Breast epithelium (tissue), 4 donors: ENCODE measurements at regions not wholly inside any gene's neighbourhood (a gene's known extent, or its start where the extent isn't known, plus 50 kb on each side); places are given as distances from the start of the nearest gene placed in this dataset.

Source experiments
- DNase-seq, 2 donors: peaks; one replicate each; pipeline ENCODE4 v3.0.0-alpha.2; 2019; ENCODE audit warnings: low spot score in 2 of 2
- H3K27ac ChIP-seq, 2 donors: fragments of 200-600 bp; sonication (generic) in 1 of 2; one replicate each; pipeline ENCODE4 v1.5.1; 2016 to 2019; ENCODE audit warnings: mild to moderate bottlenecking in 1 of 2
- H3K27me3 ChIP-seq, 2 donors: fragments of 200-600 bp; sonication (generic) in 1 of 2; one replicate each; pipeline versions ENCODE4 v1.5.1 to v1.6.0; 2017 to 2019; ENCODE audit warnings: control low read depth in 1 of 2, mild to moderate bottlenecking in 1 of 2
- H3K36me3 ChIP-seq: fragments of 200-600 bp; one replicate; pipeline ENCODE4 v1.5.1; 2019
- H3K4me1 ChIP-seq, 2 donors: fragments of 200-600 bp; sonication (generic); one replicate each; pipeline ENCODE4 v1.5.1; 2016 to 2019; ENCODE audit warnings: control low read depth in 1 of 2
- H3K4me3 ChIP-seq, 3 donors: fragments of 200-600 bp; sonication (generic); 1 replicate in 2 of 3; 2 replicates in 1 of 3; pipeline ENCODE4 v1.5.1; 2016 to 2019; ENCODE audit warnings: mild to moderate bottlenecking in 3 of 3, moderate library complexity in 2 of 3
- H3K9me3 ChIP-seq, 2 donors: fragments of 200-600 bp; sonication (generic) in 1 of 2; one replicate each; pipeline ENCODE4 v1.5.1; 2016 to 2019; ENCODE audit warnings: control low read depth in 1 of 2
- POLR2A ChIP-seq: fragments of 450-650 bp; IDR thresholded peaks from one replicate; pipeline ENCODE4 v1.6.1; 2016; ENCODE audit warnings: antibody characterized with exemption, mild to moderate bottlenecking, moderate library complexity
- POLR2AphosphoS5 ChIP-seq, 3 donors: sonication (generic); formaldehyde crosslinking; IDR thresholded peaks; one replicate each; pipeline ENCODE4 v1.6.1; 2017; ENCODE audit warnings: antibody characterized with exemption in 3 of 3
- intact Hi-C: fragments of 100-400 bp; cut with DNase I; formaldehyde crosslinking; loops from one replicate; pipeline ENCODE4 v1.15.1; 2023; ENCODE audit warnings: low total_unique reads
- TF ChIP-seq, protein P1 (sequence below), 3 donors: fragments of 450-650 bp; IDR thresholded peaks; one replicate each; pipeline ENCODE4 v1.5.1; 2016 to 2017; ENCODE audit warnings: antibody characterized with exemption in 3 of 3, mild to moderate bottlenecking in 3 of 3, moderate library complexity in 3 of 3

- DNase-seq, result no peak
- Histone ChIP-seq H3K9me3 (no peaks in the 10 kb centered on the region), H3K27ac (no peak overlapping the region), H3K4me3 (no peak overlapping the region), H3K4me1 (no peaks in the 10 kb centered on the region), H3K36me3 (no peaks in the 10 kb centered on the region), H3K27me3 (no peaks in the 10 kb centered on the region)
- TF ChIP-seq POLR2AphosphoS5 (IDR thresholded peaks at IDR 0.05) (no peak), POLR2A (no peak)
- TF ChIP-seq, protein P1, sequence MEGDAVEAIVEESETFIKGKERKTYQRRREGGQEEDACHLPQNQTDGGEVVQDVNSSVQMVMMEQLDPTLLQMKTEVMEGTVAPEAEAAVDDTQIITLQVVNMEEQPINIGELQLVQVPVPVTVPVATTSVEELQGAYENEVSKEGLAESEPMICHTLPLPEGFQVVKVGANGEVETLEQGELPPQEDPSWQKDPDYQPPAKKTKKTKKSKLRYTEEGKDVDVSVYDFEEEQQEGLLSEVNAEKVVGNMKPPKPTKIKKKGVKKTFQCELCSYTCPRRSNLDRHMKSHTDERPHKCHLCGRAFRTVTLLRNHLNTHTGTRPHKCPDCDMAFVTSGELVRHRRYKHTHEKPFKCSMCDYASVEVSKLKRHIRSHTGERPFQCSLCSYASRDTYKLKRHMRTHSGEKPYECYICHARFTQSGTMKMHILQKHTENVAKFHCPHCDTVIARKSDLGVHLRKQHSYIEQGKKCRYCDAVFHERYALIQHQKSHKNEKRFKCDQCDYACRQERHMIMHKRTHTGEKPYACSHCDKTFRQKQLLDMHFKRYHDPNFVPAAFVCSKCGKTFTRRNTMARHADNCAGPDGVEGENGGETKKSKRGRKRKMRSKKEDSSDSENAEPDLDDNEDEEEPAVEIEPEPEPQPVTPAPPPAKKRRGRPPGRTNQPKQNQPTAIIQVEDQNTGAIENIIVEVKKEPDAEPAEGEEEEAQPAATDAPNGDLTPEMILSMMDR (IDR thresholded peaks at IDR 0.05), result no peak
- intact Hi-C loops, result no loop called here
Measured at GRCh38 chr4:108334031-108334430, 165.3 kb upstream of the LEF1 start.

- H3K4me1 ChIP-seq, result no peaks in the 10 kb centered on the region
- DNase-seq, result no peak
- H3K27ac ChIP-seq, result no peak overlapping the region
- TF ChIP-seq, protein P1 (IDR thresholded peaks at IDR 0.05), result no peak
- TF ChIP-seq POLR2A (no peak), POLR2AphosphoS5 (IDR thresholded peaks at IDR 0.05) (no peak)
- no peaks in the 10 kb centered on the region for H3K9me3 ChIP-seq
- no peaks in the 10 kb centered on the region for H3K27me3 ChIP-seq
- intact Hi-C loops, result no loop called here
- no peak overlapping the region for H3K4me3 ChIP-seq
- no peaks in the 10 kb centered on the region for H3K36me3 ChIP-seq
Measured at GRCh38 chr4:108333353-108333942, 164.7 kb upstream of the LEF1 start.

DNA sequence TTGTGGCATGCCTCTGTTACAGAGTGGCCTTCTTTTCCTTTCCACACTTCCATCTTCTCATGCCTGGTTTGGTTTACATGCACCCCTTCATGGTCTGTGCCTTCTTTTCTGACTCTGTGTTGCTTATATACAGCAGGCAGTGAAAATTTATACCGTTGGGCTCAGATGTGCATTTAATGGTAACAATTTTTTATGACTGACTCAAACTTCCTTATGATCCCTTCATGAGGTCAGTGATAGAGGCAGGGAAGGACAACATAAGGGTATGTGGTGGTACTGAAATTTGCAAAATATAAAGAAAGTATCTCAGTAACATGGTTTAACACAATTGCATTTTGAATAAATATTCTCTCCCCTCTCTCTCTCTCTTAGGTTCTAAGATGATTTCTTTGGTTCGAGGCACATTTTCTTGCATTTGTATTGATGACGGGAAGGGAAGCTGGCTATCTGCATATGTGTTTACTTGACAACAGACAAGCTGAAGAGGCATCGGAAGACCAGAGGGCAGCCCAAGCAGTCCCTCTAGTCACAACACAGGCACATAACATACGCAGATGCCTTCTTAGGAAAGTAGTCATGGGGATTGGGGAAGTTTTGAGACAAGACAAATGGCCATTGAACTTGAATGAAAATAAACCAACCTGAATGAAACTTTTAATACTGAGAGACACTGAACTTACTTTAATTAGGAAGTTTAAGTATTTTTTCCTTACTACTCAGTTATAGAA lies 163.3 kb upstream of the LEF1 start:
- Histone ChIP-seq H3K9me3 (no peaks in the 10 kb centered on the region), H3K27me3 (no peaks in the 10 kb centered on the region), H3K36me3 (no peaks in the 10 kb centered on the region), H3K4me1 (no peaks in the 10 kb centered on the region), H3K27ac (no peak overlapping the region), H3K4me3 (no peak overlapping the region)
- intact Hi-C loops, result no loop called here
- TF ChIP-seq, protein P1 (IDR thresholded peaks at IDR 0.05), result no peak
- TF ChIP-seq POLR2AphosphoS5 (IDR thresholded peaks at IDR 0.05) (no peak), POLR2A (no peak)
- no peak for DNase-seq

DNA sequence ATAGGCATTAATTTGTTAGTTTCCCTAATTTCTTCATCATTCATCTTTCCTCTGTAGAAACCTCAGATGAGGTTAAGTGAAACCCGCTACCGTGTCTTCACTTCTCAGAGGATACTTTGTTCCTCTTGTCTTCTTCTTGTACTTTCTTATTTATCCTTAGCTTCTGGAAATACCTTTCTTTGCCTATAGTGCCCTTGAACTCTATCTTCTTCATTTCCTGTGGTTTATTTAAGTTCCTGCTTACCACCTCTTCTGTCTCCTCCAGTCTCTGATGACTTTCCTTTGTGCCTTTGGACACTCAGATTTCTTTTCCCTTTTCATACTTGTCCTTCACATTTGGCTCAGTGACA lies 159.6 kb upstream of the LEF1 start:
- intact Hi-C loops, result no loop called here
- TF ChIP-seq, protein P1 (IDR thresholded peaks at IDR 0.05), result no peak
- no peak for DNase-seq

DNA sequence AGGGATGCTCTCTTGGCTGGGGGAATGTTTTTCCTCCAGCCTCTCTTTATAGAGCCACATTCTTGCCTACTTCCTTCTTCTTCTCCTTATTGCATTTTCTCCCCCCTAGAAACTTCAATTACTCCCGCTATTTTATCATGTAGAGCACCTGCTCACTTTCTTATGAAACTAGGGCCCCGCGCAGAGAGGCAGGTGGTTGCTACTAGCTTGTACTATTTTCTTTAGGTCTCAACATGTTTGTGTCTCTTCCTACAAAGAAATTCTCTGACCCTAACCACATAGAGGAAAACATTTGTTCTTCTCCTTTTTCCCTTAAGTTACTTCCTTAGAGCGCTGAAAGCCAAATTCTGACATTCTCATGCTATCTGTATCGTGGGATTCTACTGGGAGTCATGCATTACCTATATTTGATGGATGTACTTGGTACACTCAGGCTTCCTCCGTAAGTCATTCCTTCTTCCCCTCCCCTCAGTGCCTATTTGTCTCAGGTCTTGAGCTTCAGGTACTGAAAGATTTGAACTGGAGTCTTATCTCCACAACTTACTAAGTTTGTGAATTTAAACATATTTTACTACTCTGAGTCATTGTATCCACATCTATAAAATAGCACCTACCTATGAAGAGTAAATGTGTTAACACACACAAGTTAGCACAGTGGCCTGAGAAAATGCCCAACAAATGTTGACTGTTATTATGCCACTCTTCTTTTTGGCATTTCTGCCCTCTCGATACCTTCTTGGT lies 159.1 kb upstream of the LEF1 start:
- Histone ChIP-seq H3K9me3 (no peaks in the 10 kb centered on the region), H3K27ac (no peak overlapping the region), H3K4me3 (no peak overlapping the region), H3K27me3 (no peaks in the 10 kb centered on the region), H3K4me1 (no peaks in the 10 kb centered on the region), H3K36me3 (no peaks in the 10 kb centered on the region)
- TF ChIP-seq POLR2A (no peak), POLR2AphosphoS5 (IDR thresholded peaks at IDR 0.05) (no peak)
- TF ChIP-seq, protein P1 (IDR thresholded peaks at IDR 0.05), result no peak
- intact Hi-C loops, result no loop called here
- DNase-seq, result no peak

More for the DNA sequence above, 159.6 kb upstream of the LEF1 start:
- Histone ChIP-seq H3K36me3 (no peaks in the 10 kb centered on the region), H3K4me3 (no peak overlapping the region), H3K27ac (no peak overlapping the region), H3K27me3 (no peaks in the 10 kb centered on the region), H3K4me1 (no peaks in the 10 kb centered on the region), H3K9me3 (no peaks in the 10 kb centered on the region)
